GM12878 (cell line): ENCODE measurements at regions not wholly inside any gene's neighbourhood (a gene's known extent, or its start where the extent isn't known, plus 50 kb on each side); places are given as distances from the start of the nearest gene placed in this dataset.

Experiments
- ATAC-seq: fragments of 200-7000 bp; cut with Tn5 transposase; 3 replicates; pipeline ENCODE4 v1.9.1; 2020; ENCODE audit warnings: mild to moderate bottlenecking, moderate library complexity
- BruUV-seq: library from RNA; stranded (reverse); fragments of 400-500 nt; replicated peaks from 2 replicates; lab custom pipeline; 2021; lab: Mats Ljungman, UMichigan
- CTCF ChIA-PET: fragments of 300-600 bp; sonication (Branson Sonifier 250); formaldehyde crosslinking; extraction: SDS; loops from one replicate; lab custom pipeline; 2021; ENCODE audit warnings: inconsistent platforms; lab: Yijun Ruan, JAX
- POLR2A ChIA-PET: fragments of 350-600 bp; formaldehyde crosslinking; extraction: SDS; loops from one replicate; lab custom pipeline; 2021; ENCODE audit warnings: inconsistent platforms; lab: Charles Lee
- RAD21 ChIA-PET: fragments of 300-600 bp; sonication (Branson Sonifier 250); formaldehyde crosslinking; loops from one replicate; lab custom pipeline; 2023; ENCODE audit warnings: antibody characterized with exemption; ENCODE audit not compliant: unreplicated experiment; lab: Charles Lee
- SMC1A ChIA-PET: fragments of 300-600 bp; sonication (Branson Sonifier 250); formaldehyde crosslinking; loops from one replicate; lab custom pipeline; 2023; ENCODE audit not compliant: unreplicated experiment, uncharacterized antibody; lab: Charles Lee
- DNase-seq: peaks from one replicate; pipeline ENCODE4 v3.0.0-alpha.2; 2011; ENCODE audit warnings: low read depth, low spot score
- FAIRE-seq: peaks from 3 replicates; lab custom pipeline; 2011; peaks lifted over from hg19 to GRCh38; lab: Jason Lieb, UNC
- H2AFZ ChIP-seq: 2 replicates; pipeline ENCODE4 v1.6.0; 2011; ENCODE audit warnings: low read depth, low read length, control low read depth; ENCODE audit not compliant: control insufficient read depth
- H3K27ac ChIP-seq: 2 replicates; pipeline ENCODE4 v1.5.1; 2011; ENCODE audit warnings: control low read depth; ENCODE audit not compliant: control insufficient read depth, insufficient read depth
- H3K27me3 ChIP-seq, 2 experiments: replicated peaks in 1 of 2; 2 replicates each; pipeline versions ENCODE4 v1.6.0 to v1.6.1; 2011; ENCODE audit warnings: low read length in 1 of 2; ENCODE audit not compliant: control insufficient read depth in 2 of 2, insufficient read depth in 2 of 2
- H3K36me3 ChIP-seq, 2 experiments: 2 replicates each; pipeline ENCODE4 v1.5.1; 2011; ENCODE audit warnings: low read length in 1 of 2; ENCODE audit not compliant: control insufficient read depth in 2 of 2, insufficient read depth in 2 of 2
- H3K4me1 ChIP-seq: 2 replicates; pipeline ENCODE4 v1.6.1; 2011; ENCODE audit warnings: mild to moderate bottlenecking, low read length, moderate library complexity, mixed read lengths; ENCODE audit not compliant: control insufficient read depth, insufficient read depth
- H3K4me2 ChIP-seq: 2 replicates; pipeline ENCODE4 v1.6.0; 2011; ENCODE audit warnings: control low read depth; ENCODE audit not compliant: control insufficient read depth, insufficient read depth
- H3K4me3 ChIP-seq: fragments of 200-600 bp; sonication (generic); 2 replicates; pipeline ENCODE4 v1.5.1; 2016
- H3K79me2 ChIP-seq: 2 replicates; pipeline ENCODE4 v1.6.0; 2011; ENCODE audit warnings: low read length; ENCODE audit not compliant: control insufficient read depth, insufficient read depth
- H3K9ac ChIP-seq: 2 replicates; pipeline ENCODE4 v1.8.0; 2011; ENCODE audit warnings: low read length, control low read depth, mixed read lengths; ENCODE audit not compliant: control insufficient read depth, insufficient read depth
- H3K9me3 ChIP-seq: replicated peaks from 3 replicates; pipeline ENCODE4 v1.5.1; 2011; ENCODE audit warnings: mild to moderate bottlenecking, low read length; ENCODE audit not compliant: control insufficient read depth, insufficient read depth
- H4K20me1 ChIP-seq: 2 replicates; pipeline ENCODE4 v1.6.0; 2011; ENCODE audit not compliant: control insufficient read depth, insufficient read depth
- KAT2A ChIP-seq: conservative IDR thresholded peaks from 2 replicates; pipeline ENCODE4 v1.6.1; 2011; ENCODE audit warnings: low read depth, low read length; ENCODE audit not compliant: control insufficient read depth
- MTA3 ChIP-seq: IDR thresholded peaks from 2 replicates; pipeline ENCODE4 v1.6.1; 2012; ENCODE audit warnings: low read length, inconsistent platforms, borderline replicate concordance
- PAX8 ChIP-seq: fragments of 450-650 bp; IDR thresholded peaks from 2 replicates; pipeline ENCODE4 v1.6.1; 2017; ENCODE audit warnings: mild to moderate bottlenecking, moderate library complexity
- RFX5 ChIP-seq: IDR thresholded peaks from 2 replicates; pipeline ENCODE4 v1.6.1; 2011; ENCODE audit warnings: low read depth, low read length, improper control_type of control experiment
- ZNF384 ChIP-seq: IDR thresholded peaks from 2 replicates; pipeline ENCODE4 v1.6.1; 2012; ENCODE audit warnings: low read depth, mild to moderate bottlenecking, low read length, improper control_type of control experiment, borderline replicate concordance
- WGBS: methylation state at CpG from one replicate; pipeline ENCODE4 v1.1.6; 2016; ENCODE audit warnings: low lambda C conversion rate; ENCODE audit not compliant: insufficient replicate concordance, insufficient coverage; ENCODE audit errors: missing lambda C conversion rate; 5-methylcytosine and 5-hydroxymethylcytosine counted together
- in situ Hi-C: fragments of 300-500 bp; cut with MboI; formaldehyde crosslinking; loops from 9 replicates; pipeline ENCODE4 v1.14.3; 2018; ENCODE audit warnings: mixed read lengths
- intact Hi-C: fragments of 100-400 bp; cut with micrococcal nuclease; formaldehyde crosslinking; loops from one replicate; pipeline ENCODE4 v1.14.2; 2022; ENCODE audit not compliant: unreplicated experiment
- TF ChIP-seq, protein P1 (sequence below): IDR thresholded peaks from 2 replicates; pipeline ENCODE4 v1.6.1; 2012; ENCODE audit warnings: mild to moderate bottlenecking, low read depth, low read length
- TF ChIP-seq, protein P2 (sequence below): IDR thresholded peaks from 2 replicates; pipeline ENCODE4 v1.6.1; 2012; ENCODE audit warnings: improper control_type of control experiment, low read depth, low read length; ENCODE audit not compliant: insufficient replicate concordance
- TF ChIP-seq, protein P3 (sequence below): IDR thresholded peaks from 2 replicates; pipeline ENCODE4 v1.6.1; 2011; ENCODE audit warnings: low read depth, low read length, improper control_type of control experiment, borderline replicate concordance
- TF ChIP-seq, protein P4 (sequence below): fragments of 150-350 bp; IDR thresholded peaks from 2 replicates; pipeline ENCODE4 v1.6.1; 2016; ENCODE audit warnings: low read depth, low read length

DNA sequence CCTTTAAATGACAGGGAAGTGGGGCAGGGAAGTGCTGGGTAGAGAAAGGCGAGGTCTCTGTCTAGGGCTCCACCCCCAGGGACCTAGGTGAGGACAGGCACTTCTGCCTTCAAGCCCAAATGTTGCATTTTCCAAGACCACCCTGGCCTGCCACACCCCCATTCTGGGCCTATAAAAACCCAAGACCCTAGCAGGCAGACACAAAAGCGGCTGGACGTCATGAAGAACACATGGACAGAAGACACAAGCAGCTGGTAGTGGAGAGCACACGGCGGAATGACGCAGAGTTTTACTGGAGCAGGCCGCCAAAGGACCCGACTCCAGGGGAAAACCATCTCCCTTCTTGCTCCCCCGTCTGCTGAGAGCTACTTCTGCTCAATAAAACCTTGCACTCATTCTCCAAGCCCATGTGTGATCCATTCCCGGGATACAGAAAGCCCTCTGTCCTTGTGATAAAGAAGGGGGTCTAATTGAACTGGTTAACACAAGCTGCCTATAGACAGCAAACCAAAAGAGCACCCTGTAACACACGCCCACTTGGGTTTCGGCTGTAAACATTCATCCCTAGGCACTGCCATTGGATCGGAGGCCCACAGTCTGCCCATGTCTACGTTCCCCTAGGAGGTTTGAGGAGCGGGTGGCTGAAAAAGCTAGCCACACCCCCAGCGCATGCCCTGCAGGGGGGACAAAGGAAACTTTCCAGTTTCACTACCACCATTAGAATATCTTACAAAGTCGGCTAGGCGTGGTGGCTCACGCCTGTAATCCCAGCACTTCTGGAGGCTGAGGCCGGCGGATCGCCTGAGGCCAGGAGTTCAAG is 622.2 kb upstream of the SALL1 start:
- Histone ChIP-seq H3K79me2 (no peaks in the 10 kb centered on the region), H4K20me1 (no peaks in the 10 kb centered on the region), H3K27ac (no peak overlapping the region), H3K4me2 (no peak overlapping the region), H3K4me3 (no peak overlapping the region), H3K36me3 (no peaks in the 10 kb centered on the region), H3K9me3 (no peaks in the 10 kb centered on the region), H2AFZ (no peak overlapping the region), H3K4me1 (no peaks in the 10 kb centered on the region), H3K9ac (no peak overlapping the region), H3K27me3 (no peaks in the 10 kb centered on the region)
- ATAC-seq (no peak), DNase-seq (no peak), FAIRE-seq (no peak)
- ChIA-PET CTCF (interaction anchor here (0.6 kb wide), 1 partner anchor 1949 kb away, joined by 3 read pairs; no protein-coding TSS in a partner anchor), RAD21 (no interaction called here), POLR2A (no interaction called here), SMC1A (no interaction called here)
- in situ Hi-C loops (no loop called here), intact Hi-C loops (no loop called here)
- BruUV-seq = no TSS peak
- WGBS = 36% methylated on average over 22 of the region's 22 CpGs
- TF ChIP-seq MTA3 (no peak), PAX8 (no peak), RFX5 (no peak), KAT2A (no peak), ZNF384 (no peak)
- TF ChIP-seq, protein P1, sequence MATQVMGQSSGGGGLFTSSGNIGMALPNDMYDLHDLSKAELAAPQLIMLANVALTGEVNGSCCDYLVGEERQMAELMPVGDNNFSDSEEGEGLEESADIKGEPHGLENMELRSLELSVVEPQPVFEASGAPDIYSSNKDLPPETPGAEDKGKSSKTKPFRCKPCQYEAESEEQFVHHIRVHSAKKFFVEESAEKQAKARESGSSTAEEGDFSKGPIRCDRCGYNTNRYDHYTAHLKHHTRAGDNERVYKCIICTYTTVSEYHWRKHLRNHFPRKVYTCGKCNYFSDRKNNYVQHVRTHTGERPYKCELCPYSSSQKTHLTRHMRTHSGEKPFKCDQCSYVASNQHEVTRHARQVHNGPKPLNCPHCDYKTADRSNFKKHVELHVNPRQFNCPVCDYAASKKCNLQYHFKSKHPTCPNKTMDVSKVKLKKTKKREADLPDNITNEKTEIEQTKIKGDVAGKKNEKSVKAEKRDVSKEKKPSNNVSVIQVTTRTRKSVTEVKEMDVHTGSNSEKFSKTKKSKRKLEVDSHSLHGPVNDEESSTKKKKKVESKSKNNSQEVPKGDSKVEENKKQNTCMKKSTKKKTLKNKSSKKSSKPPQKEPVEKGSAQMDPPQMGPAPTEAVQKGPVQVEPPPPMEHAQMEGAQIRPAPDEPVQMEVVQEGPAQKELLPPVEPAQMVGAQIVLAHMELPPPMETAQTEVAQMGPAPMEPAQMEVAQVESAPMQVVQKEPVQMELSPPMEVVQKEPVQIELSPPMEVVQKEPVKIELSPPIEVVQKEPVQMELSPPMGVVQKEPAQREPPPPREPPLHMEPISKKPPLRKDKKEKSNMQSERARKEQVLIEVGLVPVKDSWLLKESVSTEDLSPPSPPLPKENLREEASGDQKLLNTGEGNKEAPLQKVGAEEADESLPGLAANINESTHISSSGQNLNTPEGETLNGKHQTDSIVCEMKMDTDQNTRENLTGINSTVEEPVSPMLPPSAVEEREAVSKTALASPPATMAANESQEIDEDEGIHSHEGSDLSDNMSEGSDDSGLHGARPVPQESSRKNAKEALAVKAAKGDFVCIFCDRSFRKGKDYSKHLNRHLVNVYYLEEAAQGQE = no peak
- TF ChIP-seq, protein P2, sequence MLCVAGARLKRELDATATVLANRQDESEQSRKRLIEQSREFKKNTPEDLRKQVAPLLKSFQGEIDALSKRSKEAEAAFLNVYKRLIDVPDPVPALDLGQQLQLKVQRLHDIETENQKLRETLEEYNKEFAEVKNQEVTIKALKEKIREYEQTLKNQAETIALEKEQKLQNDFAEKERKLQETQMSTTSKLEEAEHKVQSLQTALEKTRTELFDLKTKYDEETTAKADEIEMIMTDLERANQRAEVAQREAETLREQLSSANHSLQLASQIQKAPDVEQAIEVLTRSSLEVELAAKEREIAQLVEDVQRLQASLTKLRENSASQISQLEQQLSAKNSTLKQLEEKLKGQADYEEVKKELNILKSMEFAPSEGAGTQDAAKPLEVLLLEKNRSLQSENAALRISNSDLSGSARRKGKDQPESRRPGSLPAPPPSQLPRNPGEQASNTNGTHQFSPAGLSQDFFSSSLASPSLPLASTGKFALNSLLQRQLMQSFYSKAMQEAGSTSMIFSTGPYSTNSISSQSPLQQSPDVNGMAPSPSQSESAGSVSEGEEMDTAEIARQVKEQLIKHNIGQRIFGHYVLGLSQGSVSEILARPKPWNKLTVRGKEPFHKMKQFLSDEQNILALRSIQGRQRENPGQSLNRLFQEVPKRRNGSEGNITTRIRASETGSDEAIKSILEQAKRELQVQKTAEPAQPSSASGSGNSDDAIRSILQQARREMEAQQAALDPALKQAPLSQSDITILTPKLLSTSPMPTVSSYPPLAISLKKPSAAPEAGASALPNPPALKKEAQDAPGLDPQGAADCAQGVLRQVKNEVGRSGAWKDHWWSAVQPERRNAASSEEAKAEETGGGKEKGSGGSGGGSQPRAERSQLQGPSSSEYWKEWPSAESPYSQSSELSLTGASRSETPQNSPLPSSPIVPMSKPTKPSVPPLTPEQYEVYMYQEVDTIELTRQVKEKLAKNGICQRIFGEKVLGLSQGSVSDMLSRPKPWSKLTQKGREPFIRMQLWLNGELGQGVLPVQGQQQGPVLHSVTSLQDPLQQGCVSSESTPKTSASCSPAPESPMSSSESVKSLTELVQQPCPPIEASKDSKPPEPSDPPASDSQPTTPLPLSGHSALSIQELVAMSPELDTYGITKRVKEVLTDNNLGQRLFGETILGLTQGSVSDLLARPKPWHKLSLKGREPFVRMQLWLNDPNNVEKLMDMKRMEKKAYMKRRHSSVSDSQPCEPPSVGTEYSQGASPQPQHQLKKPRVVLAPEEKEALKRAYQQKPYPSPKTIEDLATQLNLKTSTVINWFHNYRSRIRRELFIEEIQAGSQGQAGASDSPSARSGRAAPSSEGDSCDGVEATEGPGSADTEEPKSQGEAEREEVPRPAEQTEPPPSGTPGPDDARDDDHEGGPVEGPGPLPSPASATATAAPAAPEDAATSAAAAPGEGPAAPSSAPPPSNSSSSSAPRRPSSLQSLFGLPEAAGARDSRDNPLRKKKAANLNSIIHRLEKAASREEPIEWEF = no peak
- TF ChIP-seq, protein P3, sequence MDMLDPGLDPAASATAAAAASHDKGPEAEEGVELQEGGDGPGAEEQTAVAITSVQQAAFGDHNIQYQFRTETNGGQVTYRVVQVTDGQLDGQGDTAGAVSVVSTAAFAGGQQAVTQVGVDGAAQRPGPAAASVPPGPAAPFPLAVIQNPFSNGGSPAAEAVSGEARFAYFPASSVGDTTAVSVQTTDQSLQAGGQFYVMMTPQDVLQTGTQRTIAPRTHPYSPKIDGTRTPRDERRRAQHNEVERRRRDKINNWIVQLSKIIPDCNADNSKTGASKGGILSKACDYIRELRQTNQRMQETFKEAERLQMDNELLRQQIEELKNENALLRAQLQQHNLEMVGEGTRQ = no peak
- TF ChIP-seq, protein P4, sequence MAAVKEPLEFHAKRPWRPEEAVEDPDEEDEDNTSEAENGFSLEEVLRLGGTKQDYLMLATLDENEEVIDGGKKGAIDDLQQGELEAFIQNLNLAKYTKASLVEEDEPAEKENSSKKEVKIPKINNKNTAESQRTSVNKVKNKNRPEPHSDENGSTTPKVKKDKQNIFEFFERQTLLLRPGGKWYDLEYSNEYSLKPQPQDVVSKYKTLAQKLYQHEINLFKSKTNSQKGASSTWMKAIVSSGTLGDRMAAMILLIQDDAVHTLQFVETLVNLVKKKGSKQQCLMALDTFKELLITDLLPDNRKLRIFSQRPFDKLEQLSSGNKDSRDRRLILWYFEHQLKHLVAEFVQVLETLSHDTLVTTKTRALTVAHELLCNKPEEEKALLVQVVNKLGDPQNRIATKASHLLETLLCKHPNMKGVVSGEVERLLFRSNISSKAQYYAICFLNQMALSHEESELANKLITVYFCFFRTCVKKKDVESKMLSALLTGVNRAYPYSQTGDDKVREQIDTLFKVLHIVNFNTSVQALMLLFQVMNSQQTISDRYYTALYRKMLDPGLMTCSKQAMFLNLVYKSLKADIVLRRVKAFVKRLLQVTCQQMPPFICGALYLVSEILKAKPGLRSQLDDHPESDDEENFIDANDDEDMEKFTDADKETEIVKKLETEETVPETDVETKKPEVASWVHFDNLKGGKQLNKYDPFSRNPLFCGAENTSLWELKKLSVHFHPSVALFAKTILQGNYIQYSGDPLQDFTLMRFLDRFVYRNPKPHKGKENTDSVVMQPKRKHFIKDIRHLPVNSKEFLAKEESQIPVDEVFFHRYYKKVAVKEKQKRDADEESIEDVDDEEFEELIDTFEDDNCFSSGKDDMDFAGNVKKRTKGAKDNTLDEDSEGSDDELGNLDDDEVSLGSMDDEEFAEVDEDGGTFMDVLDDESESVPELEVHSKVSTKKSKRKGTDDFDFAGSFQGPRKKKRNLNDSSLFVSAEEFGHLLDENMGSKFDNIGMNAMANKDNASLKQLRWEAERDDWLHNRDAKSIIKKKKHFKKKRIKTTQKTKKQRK = no peak
